Keratinocyte (primary cell): ENCODE measurements at regions not wholly inside any gene's neighbourhood (a gene's known extent, or its start where the extent isn't known, plus 50 kb on each side); places are given as distances from the start of the nearest gene placed in this dataset.

Experiments
- EZH2 ChIP-seq: IDR thresholded peaks from one replicate; pipeline ENCODE4 v1.6.1; 2012; ENCODE audit warnings: inconsistent platforms, mild to moderate bottlenecking, low read length, moderate library complexity
- TF ChIP-seq, protein P1 (sequence below), 3 experiments: IDR thresholded peaks in 1 of 3; conservative IDR thresholded peaks in 1 of 3; optimal IDR thresholded peaks in 1 of 3; 2 replicates in 2 of 3; 3 replicates in 1 of 3; pipeline versions ENCODE3 to v1.5.1; 2011; ENCODE audit warnings: low read length in 3 of 3, mild to moderate bottlenecking in 3 of 3, moderate library complexity in 2 of 3, control low read depth in 1 of 3, inconsistent platforms in 1 of 3; ENCODE audit not compliant: insufficient read depth in 2 of 3; ENCODE audit errors: extremely low read depth in 1 of 3

DNA sequence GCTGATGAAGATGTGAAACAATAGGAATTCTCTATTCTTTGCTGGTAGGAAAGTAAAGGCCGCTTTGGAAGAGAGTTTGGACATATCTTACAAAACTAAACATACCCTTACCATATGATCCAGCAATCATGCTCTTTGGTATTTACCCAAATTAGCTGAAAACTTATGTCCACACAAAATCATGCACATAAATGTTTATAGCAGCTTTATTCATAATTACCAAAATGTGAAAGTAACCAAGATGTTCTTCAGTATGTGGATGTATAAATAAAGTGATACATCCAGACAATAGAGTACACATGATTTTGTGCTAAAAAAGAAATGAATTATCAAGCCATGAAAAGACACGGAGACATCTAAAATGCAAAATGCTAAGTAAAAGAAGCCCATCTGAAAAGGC is 98.7 kb upstream of the SLC35F3 start:
- TF ChIP-seq, protein P1, sequence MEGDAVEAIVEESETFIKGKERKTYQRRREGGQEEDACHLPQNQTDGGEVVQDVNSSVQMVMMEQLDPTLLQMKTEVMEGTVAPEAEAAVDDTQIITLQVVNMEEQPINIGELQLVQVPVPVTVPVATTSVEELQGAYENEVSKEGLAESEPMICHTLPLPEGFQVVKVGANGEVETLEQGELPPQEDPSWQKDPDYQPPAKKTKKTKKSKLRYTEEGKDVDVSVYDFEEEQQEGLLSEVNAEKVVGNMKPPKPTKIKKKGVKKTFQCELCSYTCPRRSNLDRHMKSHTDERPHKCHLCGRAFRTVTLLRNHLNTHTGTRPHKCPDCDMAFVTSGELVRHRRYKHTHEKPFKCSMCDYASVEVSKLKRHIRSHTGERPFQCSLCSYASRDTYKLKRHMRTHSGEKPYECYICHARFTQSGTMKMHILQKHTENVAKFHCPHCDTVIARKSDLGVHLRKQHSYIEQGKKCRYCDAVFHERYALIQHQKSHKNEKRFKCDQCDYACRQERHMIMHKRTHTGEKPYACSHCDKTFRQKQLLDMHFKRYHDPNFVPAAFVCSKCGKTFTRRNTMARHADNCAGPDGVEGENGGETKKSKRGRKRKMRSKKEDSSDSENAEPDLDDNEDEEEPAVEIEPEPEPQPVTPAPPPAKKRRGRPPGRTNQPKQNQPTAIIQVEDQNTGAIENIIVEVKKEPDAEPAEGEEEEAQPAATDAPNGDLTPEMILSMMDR (optimal IDR thresholded peaks at IDR 0.05 in 1 of 3, IDR thresholded peaks at IDR 0.05 in 1 of 3, conservative IDR thresholded peaks at IDR 0.05 in 1 of 3; ENCODE audit: extremely low read depth in 1 of 3, insufficient read depth in 2 of 3, low read length in 3 of 3), result no peak
- TF ChIP-seq EZH2, result no peak
